Fibroblast of skin of right quadriceps (primary cell): ENCODE measurements at regions not wholly inside any gene's neighbourhood (a gene's known extent, or its start where the extent isn't known, plus 50 kb on each side); places are given as distances from the start of the nearest gene placed in this dataset.
"Not testable (repeated sequence)": the region's sequence is repeated elsewhere in the genome, so short reads cannot be mapped to it uniquely, and the experiment has no call there.

Experiments
- DNase-seq: peaks from one replicate; pipeline ENCODE4 v3.0.0-alpha.2; 2013

DNA sequence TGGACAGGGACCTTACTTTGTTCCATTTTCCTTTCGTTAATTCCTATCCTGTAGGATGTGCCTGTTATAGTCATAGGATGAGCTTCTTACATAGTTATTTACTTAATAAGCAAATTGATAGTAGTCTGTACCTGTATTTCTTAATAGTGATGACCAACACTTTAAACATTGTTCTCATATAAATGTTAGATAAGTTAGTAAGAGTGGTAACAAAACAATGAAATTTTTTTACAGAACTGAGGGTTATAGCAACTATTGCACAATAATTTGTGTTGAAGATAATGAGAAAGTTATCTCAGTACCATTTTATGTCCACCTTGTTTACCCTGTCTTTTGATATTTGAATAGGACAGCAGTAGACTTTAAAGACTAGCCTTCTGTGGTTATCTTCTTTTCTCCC is 162.9 kb upstream of the ELL2 start:
- no peak for DNase-seq

DNA sequence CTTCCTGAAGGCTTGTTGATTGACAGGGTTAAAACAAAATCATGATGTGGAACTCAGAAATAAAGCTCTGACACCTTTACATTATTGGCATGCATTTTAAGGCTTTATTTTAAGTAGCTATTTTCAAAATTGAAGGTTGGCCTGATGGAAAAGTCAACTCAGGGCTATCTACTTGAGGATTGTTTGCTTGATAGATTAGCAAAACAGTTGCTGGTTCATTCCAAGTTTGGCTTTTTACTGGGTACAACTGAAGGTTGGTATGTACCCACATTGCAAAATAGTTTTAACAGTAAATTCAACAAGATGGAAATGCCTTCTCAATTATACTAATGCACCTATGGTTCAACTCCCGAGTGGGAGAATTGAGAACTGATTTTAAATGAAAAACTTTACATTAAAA is 161.8 kb upstream of the ELL2 start:
- no peak for DNase-seq

DNA sequence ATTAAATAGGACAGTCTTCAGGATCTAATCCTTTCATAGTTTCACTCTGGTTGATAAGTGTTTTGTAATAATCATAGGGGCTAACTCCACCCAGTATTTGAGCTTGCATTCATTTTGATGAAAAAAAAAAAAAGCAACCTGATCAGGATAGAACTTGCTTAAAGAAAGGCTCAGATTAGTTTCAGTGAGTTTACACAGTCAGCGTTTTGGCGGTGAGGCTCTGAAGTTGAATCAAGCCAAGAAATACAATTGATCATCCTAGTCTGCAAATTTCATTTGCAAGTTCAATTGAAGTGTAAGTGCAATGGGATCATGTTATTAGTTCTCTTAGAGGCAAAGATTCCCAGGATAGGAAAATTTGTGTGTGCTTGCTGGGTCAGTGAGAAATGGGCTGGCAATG is 159.7 kb upstream of the ELL2 start:
- DNase-seq = no peak

DNA sequence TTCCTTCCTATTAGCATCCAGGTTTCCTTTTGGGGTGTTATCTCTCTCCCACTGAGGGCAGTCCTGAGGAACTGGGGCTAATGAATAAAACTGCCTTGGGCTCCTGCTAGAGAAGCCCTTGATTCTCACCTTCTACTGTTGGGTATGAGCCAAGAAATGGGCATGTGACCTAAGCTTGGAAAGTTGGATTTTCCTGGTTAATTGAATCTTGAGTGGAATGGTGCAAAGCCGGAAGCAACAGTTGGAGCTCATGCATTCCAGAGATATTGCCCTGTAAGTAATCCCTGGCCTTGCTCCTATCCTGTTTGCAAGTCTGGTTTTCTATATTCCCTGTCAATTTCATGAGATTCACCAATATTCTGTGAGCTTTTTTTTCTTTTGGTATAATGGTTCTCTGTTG is 158.5 kb upstream of the ELL2 start:
- DNase-seq = no peak

DNA sequence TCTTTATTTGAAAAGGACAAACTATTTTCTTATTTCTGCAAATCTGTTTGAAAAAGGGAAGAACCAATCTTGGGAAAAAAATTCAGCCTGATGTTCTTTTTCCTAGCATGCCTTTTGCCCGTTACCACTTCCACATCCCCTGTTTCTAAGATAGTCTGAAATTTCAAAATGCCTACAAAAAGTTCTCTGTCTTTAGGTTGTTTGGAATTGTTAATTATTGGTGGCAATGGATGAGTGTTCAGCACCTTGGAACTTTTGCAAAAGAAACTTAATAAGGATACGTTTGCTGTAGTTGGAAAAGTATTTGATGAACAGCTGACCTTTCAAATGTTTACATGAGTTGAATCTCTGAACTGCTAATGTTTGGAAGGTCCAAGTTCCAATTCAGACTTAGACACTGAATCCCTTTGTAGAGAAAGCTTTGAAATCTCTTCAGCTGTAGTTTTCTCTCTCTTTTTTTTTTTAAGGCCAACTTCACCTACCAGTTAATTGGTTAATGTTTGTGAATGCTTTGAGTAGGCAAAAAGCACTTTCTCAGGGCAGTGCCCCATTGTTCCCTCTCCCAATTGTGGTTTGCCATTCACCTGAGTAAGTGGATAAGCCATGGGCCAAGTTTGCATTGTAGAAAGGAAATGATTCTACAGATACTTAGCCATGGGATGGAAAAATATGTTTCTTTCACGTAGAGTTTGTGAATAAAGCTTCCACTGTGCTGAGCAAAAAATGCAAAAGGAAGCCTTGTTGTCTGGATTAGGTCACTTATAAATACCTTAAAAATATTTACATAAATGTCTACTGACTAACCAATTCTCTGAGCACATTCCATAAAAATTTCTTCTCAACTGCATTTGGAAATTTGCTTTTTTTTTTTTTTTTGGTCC is 156.4 kb upstream of the ELL2 start:
- DNase-seq = peak; percentile 55

DNA sequence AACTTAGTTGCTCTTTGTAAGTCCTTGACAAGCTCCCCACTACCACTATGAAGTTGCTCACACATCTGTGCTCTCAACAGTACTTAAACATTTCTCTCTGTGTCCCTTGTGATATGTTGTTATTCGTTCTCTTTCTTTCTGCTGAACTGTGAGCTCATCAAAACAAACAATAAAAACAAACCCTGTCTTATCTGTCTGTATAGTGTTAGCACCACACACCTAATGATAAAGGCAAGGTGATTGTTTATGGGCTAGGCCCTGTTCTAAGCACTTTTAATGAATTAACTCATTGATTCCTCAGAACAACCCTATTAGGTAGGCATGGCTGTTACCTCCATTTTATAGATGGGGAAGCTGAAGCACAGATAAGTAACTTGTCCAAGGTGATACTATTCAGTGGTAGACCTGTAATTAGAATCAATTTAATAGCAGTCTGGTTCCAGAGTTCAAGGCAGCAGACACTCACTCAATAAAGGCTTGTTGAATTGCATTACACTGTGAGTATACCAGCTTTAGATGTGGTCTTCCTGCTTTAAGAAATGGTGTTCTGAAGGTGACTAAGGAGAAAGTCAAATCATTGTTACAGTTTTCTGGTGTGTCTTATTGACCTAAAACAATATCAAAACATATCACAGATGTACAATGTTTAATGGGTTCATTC is 153.6 kb upstream of the ELL2 start:
- no peak for DNase-seq

DNA sequence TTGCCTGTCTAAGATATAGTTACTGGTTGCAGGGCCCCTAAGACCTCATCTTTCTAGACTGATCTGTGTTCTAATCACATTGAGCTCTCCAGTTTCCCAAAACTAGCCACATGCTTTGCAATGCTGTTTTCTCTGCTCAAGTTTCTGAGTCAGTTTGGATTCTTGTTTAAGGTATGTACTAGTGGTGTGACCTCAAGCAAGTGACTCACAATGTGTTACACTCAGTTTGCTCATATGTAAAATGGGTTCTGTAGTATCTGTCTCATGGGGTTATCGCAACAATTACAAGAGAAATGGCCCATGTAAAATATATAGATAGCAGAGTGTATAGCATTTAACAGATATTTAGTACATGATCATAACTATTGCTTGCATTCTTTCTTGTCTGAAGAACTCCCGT is 153.1 kb upstream of the ELL2 start:
- peak; percentile 63 for DNase-seq

DNA sequence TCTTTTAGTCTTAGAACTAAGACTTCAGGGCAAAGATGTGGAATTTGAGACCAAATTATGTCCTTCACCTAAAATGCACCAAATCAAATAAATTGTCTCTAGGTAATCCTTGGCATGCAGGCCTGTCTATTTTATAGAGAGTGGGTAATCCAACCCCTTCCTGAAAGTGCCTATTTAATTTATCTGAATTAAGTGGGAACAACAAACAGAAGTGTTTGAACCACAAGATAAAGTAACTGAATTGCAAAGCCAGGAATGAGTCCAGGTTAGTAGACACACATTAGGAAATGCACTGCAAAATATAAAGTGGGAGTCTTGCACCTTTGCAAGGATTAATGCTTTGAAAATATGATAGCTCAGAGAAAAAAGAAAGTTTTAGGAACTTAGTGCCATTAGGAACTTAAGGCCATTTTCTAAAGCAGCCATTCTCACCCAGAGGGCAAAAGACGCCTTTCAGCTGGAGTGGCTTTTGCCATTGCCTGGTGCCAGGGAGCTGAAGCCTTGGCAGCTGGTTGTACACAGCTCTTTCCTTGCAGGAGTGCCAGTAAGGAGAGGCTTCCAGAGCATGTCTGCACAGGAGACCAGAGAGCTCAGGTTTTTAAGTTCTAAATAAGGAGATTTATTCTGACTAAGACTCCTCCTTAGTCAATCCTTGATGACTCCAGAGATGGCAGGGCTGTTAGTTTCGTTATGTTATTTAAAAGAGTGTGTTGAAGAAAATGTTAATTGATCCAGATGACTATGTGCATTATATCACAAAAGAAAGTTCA is 151.7 kb upstream of the ELL2 start:
- no peak for DNase-seq

DNA sequence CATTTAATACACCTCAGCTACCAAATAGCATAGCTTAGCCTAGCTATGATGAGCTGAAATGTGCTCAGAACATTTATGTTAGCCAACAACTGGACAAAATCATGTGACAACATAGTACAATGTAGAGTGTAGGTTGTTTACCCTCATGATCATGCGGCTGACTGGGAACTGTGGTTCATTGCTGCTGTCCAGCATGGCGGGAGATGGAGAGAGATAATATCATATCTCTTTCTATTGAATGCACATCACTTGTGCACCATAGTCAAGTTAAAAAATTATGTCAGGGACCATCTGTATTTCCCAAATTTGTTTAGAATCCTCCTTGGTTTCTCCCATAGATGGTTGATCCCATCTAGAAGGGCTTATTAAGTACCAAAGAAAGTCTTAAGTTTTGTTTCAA is 151.1 kb upstream of the ELL2 start:
- DNase-seq = no peak

DNA sequence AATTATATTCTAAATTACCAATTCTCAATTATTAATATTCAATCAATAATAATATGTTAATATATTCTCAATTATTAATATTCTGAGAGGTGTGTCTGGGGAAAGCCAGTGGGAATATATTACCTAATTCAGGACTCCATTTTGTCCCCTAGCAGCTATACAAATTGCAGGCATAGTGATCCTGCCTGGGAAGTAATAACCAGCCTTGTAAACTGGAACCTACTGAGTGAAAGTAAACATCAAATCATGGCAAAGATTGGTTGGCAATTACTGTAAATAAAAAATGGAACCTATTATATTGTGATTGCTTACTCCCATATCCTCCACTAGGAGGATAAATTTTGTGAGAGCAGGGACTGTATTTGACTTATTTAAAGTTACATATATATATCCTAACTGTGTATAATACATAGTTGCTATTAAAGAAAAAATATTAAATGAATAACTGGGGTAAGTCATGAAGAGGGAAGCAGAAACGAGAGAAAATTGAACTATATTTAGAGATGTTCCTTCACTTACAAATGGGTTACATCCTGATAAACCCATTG is 150.5 kb upstream of the ELL2 start:
- no peak for DNase-seq

DNA sequence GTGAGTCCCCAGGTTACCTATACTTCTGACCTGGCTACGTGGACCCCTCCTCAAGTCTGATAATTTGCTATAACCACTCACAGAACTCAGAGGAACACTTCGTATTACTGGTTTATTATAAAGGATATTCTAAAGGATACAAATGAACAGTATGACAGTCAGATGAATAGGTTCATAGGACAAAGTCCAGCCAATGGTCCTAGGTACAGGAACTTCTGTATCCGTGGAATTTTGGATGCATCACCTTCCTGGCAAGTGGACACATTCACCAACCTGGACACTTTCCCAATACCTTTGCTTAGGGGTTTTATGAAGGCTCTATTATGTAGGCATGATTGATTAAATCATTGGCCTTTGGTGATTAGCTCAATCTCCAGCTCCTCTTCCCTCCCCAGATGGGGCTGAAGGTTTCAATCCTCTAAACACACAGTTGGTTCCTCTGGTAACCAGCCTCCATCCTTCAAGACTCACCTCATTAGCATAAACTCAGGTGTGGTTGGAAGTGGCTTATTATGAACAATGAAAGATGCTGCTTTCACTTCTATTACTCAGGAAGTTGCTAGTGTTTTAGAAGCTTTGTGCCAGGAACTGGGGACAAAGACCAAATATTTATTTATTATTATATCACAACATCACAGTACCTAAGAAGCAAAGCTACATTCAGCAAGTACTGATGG is 149.6 kb upstream of the ELL2 start:
- DNase-seq = no peak

DNA sequence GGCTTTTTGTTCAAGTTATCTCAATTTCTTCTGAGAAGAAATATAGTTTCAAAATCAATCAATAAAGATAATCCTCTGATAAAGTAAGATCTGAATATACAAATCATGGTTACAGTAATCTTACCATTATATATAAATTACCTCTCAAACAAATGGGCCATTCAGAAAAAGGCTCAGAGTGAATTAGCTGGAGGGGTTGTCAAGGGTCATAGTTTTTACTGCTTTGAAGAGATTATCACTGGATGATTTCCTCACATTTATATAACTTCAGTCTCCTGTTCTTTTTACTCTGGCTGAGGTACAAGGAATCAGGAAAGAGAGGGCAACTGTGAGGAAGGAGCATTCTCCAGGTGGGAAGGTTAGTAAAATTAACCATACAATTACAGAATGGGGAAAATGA is 148.6 kb upstream of the ELL2 start:
- no peak for DNase-seq

DNA sequence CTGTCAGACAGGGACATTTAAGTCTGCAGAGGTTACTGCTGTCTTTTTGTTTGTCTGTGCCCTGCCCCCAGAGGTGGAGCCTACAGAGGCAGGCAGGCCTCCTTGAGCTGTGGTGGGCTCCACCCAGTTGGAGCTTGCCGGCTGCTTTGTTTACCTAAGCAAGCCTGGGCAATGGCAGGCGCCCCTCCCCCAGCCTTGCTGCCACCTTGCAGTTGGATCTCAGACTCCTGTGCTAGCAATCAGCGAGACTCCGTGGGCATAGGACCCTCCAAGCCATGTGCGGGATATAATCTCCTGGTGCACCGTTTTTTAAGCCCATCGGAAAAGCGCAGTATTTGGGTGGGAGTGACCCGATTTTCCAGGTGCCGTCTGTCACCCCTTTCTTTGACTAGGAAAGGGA is 147.0 kb upstream of the ELL2 start:
- not testable (repeated sequence) for DNase-seq

DNA sequence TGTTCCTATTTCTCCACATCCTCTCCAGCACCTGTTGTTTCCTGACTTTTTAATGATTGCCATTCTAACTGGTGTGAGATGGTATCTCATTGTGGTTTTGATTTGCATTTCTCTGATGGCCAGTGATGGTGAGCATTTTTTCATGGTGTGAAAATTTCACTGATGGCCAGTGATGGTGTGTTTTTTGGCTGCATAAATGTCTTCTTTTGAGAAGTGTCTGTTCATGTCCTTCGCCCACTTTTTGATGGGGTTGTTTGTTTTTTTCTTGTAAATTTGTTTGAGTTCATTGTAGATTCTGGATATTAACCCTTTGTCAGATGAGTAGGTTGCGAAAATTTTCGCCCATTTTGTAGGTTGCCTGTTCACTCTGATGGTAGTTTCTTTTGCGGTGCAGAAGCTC is 142.2 kb upstream of the ELL2 start:
- not testable (repeated sequence) for DNase-seq

DNA sequence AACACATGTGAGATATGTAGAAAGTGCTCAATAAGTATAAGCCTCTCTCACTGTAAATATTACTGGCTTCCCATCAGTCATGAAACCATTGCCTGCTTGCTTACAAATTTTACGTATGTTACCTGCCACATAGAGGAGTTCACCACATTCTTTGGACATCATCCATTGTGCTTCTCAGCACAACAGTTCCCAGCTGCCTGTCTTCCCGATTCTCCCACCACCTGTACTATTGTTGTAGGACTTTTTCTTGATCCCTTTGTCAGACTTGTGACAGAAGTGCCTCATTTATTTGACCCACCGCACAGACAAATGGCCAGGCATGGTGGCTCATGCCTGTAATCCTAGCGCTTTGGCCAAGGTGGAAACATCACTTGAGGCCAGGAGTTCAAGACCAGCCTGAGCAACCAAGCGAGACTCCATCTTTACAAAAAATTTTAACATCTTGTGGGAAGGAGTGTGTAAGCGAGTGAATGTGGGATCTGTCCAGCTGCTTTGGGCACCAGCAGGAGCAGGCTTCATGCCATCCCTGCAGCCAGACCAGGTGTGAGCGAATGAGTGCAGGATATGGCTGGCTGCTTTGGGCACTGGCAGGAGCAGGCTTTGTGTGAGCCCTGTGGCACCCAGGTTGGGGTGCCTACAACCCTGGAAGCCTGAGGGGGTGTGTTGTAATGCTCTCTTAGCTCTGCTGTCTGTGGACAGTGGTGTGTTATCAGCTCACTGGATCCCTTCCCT is 139.9 kb upstream of the ELL2 start:
- no peak for DNase-seq

DNA sequence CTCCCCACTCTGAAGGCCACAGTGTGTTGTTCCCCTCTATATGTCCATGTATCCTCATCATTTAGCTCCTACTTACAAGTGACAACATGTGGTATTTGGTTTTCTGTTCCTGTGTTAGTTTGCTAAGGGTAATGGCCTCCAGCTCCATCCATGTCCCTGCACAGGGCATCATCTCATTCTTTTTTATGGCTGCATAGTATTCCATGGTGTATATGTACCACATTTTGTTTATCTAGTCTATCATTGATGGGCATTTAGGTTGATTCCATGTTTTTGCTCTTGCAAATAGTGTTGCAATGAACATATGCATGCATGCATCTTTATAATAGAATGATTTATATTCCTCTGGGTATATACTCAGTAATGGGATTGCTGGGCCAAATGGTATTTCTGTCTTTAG is 135.8 kb upstream of the ELL2 start:
- DNase-seq = not testable (repeated sequence)

DNA sequence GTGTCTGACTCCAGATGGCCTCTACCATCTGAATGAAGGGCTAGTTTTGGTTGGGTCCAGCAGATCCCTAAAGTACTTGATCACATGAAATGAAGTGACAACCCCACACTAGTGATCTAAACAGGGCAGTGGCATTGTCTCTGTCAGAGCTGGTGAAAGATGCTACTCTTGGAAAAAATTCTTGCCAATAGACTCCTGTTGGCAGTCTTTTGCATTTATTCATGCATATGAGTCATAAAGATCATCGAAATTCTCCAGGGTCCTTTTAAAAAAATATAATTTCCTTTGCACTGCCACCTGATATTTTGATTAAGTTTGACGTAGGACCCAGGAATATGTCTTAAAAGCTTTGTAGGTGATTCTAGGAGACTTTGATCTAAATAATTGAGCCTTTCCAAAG is 135.1 kb upstream of the ELL2 start:
- peak; percentile 21 for DNase-seq

DNA sequence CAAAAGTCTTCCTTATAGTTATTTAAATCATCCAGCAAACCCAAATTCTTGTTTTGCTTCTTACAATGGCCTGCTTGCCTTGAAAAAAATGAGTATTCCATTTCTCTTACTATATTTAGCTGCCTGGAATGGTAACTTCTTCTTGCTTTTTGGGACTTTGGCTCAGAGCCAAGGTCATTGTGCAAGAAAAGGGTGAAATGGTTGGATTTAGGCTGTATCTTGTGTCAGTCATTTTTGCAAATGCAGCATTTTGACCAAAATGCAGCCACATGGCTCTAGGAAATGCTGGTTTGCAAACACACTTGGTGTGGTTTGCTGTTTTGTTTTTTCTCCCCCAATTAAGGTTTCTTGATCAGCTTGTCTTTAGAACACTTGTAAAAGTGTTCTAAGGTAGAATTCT is 133.3 kb upstream of the ELL2 start:
- DNase-seq = peak; percentile 25

DNA sequence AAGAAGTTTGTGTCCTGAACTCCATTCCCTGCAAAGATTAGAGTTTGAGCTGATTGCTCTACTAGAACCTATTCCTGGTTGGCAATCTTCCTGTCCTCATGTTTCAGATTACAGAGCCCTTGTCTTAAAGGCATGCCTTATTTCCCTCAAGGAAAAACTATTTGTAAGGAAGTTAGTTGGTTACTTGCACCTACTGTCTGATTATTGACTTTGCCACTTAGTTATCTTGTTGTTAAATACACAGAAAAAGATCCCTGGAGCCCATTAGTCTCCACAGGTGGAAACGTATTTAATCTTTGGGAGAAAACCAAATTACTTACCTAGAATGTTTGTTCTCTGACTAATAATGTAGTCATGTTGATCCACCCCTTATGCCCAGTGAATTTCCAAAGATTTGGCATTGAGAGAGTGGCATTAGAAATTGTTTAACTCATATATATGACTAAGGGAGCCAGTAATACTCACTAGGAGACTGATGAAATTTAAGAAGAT is 132.3 kb upstream of the ELL2 start:
- no peak for DNase-seq

DNA sequence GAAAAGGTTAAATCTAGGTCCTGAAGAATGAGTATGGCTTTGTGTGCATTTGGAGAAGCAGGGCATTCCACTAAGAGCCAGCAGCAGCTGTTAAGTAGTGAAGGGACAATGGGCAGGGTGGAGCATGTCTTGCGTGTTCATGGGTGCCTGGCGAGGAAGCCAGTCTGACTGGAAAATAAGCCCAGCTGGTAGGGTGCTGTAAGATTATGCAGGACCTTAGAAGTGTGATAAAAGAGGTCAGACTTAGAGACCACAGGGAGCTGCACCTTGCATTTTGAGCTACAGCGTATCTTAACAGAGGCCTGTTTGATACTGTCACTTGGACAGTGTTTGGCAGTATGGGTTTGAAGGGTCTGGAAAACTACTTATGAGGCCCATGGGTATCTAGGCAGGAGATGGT is 131.7 kb upstream of the ELL2 start:
- no peak for DNase-seq

DNA sequence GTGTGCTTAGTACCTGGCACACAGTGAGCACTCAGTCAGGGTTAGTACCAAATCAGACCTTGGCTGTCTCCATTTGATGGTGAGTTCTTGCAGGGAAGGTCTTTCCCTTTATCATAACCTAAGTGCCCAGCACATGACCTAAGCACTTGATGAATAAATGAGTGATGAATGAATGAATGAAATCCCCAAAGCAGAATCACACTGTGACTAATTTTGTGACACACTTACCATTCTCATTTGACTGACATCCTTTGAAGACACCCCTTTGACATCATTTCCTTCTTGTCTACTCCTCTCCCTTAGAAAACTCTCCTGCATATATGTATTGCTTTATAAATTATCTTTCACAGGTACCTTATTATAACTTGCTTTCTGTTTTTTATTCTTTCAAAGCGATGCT is 130.2 kb upstream of the ELL2 start:
- DNase-seq = no peak

DNA sequence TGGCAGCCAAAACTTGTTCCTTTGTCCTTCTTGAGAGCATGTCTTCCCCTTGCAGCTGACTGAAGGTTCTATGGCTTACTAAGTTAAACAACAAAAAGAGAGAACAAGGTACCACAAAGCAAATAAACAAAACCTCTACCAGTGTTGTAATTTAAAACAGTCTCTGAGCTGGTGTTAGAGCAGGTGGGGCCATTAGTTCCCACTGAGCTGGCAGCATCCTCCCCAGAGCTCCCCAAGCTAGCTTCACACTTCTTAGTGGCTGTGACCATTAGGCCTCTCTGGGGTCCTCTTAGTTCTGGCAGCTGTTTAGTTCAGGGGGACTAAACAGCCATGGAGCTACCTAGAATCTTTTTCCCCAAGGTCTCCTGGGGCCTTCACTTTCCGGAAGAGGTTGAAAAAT is 128.6 kb upstream of the ELL2 start:
- no peak for DNase-seq
